Stimulated activated CD4-positive, alpha-beta T cell treated with anti-CD3 and anti-CD28 coated beads, Interleukin-2, amount 100 ng/mL, for 24 hours (primary cell): ENCODE measurements at regions not wholly inside any gene's neighbourhood (a gene's known extent, or its start where the extent isn't known, plus 50 kb on each side); places are given as distances from the start of the nearest gene placed in this dataset.

Experiments
- DNase-seq, 2 donors: peaks; one replicate each; pipeline ENCODE4 v3.0.0-alpha.2; 2020

DNA sequence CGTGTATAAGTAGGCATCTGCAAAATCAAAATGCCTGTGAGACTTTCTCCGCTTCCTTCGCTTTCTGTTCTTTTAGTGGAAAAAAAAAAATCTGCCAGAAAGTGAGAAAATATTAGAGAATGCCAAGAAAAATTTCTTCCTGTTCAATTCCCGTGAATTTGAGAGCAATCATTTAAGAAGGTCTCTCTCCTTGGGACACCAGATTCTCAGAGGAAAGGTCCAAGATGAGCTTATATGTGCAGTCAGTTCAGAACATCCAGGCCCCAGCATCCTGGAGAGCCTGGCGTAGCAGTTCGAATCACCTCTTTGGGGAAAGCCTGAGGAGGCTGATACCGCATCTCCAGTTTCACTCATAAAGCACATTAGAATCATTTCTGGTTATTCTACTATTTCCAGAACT is 912.8 kb downstream of the GALC start:
- no peak for DNase-seq

DNA sequence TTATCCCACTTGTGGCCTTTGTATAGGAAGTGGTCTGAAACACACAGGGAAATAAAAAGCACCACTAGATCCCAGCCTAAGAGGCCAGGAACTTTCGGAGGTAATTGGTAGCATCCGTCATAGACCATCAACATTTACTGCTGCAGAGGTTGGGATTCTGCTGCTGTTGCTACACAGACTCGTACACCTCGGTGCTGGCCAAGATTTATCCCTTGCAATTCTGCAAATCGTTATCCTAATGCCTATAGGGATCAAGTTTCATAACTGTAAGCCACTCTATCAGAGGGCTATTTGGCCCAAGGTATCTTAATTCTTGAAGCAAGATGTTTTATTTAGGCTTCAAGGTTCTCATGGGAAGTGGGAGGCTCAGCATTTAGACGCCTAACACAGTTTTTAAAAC is 913.6 kb downstream of the GALC start:
- DNase-seq = no peak

DNA sequence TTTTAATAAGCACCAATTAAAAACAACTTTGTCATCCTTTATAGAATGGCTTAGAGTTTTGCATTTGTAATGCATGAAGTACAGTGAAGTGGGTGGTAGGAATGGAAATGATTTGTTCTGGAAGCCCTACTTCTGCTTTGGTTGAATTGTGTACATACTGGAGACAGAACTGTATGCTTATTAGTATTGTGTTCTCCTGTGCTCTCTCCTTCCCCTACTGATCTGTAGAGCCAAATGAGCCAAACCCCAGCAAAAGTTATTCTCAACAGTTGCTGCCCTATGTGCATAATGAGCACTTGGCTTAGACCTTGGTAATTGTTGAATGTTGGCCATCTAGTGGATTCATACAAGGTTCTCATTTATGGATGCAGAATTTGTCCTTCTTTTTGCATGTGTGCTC is 916.1 kb downstream of the GALC start:
- DNase-seq = no peak

DNA sequence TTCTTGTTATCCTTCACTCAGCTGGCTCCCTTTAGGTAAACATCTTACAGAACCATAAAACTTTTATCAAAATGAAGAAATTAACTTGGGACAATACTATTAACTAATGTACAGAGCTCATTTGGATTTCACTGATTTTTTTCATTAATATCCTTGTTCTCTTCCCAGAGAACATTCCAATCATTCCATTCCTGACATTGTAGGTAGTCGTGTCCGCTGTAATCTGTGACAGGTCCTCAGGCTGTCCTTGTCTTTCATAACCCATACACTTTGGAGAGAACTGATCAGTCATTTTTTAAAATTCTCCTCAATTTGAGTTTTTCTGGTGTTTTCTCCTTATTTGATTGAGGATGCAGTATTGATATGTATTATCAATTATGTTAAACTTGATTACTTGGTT is 916.8 kb downstream of the GALC start:
- no peak for DNase-seq

DNA sequence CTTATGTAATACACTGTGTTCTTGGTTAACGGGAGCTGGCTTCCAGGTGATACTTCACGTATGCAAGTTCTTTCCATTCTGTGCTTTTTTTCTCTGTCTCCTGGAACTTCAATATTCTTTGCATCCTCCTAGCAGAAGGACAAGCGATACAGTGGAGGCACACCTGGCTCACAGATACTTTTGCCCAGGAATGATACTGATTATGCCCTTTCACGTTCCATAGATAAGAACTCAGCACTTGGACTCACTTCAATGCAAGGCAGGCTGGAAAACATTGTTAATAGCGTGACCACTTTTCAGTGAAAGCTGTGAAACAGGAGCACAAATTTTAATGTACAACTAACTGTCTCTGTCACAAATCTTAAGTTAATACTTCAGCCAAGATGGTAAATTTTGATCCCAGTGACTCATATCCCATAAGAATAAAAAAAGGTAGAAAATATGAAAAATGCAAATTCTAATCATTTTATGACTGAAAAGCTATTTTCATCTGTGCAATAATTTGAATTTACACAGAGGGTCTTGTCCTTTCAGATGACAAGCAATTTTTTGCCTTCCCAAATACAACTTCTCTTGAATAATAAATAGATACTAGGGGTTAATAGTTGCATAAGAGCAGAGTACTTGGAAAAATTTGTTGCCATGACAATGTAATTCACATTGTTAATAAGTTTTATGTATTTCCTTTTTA is 919.0 kb downstream of the GALC start:
- no peak for DNase-seq

DNA sequence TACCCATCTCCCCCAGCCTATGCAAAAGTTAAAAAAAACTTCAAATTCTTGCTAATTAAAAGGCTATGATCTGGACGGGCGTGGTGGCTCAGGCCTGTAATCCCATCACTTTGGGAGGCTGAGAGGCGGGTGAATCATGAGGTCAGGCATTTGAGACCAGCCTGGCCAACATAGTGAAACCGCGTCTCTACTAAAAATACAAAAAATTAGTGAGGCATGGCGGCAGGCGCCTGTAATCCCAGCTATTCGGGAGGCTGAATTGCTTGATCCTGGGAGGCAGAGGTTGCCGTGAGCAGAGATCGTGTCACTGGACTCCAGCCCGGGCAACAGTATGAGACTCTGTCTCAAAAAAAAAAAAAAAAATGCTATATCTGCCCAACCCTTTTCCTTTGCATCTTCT is 925.4 kb downstream of the GALC start:
- DNase-seq = no peak

DNA sequence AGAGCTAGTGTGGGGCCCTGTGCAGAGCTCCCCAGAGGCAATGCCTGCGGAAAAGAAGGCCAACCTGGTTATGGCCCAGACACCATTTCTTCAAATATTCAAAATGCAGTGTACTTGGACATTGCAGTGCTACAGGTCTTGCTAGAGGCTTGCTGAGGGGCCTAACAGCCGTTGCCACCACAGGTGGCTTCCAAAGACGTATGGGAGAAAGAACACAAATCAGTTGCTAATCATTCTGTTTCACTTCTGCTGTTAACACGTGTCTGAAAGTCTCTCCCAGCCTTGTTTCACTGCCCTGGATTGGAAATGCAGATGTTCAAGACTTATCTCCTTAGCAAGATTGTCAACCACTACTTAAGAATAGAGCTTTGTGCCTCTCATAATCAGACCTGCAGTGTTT is 925.9 kb downstream of the GALC start:
- DNase-seq = no peak

DNA sequence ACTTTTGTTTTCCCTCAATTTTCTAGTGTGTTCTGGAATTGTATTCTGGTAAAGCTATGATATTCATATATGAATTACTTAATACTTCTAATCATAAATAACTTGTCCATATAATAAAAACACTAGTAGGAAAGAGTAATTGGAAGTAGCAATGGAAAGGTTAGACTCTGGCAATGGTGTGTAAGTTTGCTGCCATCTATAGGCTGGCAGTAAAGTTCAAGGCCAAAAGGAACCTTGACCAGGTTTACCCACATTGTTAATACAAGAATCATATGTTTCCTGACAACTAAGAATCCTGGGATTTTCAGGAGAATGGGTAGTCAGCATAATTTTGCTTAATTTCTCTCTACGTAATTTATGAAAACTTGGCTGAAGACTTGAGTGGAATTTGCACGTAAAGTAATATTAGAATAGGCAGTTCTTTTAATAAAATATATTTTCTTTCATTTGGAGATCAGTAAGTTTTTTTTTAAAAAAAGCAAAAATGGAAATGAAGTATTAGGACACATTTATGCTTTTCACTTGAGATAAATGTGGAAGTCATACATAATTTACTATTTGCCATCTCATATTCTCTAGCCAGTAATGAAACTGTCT is 926.7 kb downstream of the GALC start:
- DNase-seq = no peak

DNA sequence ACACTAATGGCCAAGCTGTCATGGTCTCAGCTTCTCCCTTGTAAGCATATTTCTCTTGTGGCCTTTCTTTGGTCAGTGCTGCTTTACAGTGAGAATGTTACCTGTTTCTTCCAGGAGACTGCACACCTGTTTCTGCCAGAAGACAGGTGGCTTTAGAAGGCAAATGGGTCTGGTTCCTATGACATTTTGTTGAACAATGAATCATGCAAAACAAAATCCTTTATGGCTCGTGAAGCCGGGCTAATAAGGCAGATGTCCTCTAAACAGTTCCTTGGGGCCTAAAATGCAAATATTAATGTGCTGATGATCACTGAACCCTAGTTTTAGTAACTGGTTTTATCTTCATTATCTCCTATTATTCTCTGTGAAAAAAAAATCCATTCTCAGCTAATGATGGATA is 927.6 kb downstream of the GALC start:
- DNase-seq = no peak

DNA sequence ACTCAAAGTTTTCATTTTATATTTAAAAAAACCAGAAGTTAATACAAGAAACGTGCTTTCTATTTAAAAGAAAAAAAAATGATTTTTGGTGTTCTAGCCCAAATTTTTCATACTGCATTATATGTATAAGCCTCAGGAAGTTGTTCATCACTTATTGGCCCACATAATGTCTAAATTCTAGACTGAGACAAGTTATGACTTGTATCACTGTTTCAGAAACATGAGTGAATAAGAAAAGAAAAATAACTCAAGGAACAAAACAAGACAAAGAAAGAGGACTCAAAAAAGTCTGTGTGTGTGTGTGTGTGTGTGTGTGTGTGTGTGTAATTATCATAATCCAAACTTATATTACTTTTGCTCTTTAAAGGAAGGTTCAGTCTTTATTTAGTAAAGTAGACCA is 929.8 kb downstream of the GALC start:
- no peak for DNase-seq

DNA sequence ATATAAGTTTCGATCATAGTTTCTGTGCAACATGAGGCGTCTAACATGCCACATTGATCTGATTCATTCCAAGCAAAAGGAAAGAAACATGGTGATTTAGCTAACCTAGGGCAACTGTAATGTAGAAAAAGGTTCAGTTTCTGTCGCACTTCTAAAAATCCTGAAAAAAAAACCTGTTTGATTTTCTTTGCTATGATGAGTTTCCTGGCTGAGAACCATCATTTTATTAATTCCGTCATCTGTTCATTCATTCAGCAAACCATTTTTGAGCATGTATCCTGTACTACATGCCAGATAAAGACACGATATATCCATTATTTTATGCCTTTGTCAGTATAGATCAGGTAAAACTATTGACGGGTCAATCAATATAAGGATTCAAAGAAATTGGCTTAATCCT is 932.6 kb downstream of the GALC start:
- no peak for DNase-seq

DNA sequence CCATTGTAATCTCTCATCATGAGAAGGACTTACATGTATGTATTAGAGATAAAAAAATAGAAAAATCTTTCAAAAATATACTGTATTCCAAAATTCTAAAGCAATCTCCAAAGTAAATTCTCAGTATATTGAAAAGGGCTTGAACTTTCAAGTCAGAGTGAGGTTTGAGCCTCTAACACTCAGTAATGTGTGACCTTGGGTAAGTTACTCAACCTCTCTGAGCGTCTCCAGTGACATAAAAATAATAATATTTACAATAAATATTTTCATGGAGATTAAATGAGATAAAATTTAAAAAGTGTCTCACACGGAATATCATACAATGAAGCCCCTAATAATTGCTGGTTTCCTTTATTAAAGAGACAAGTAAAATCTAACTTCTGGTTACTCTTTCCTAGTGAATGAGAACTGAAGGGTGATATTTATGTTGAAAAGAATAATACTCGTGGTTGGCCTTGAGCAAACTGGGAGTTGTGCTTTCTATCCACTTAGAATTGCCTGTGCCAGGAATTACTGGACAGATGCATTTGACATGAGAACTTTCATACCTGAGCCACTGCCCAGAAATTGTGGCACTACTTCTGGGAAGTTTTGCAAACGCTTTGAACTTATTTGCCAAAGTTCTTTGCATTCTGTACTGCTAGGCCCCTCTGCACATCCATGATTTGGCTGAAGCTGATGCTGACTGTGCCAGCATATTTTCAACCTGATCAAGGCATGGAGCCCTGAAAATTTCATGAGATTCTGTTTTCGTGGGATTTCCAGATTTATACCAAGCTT is 933.7 kb downstream of the GALC start:
- no peak for DNase-seq

DNA sequence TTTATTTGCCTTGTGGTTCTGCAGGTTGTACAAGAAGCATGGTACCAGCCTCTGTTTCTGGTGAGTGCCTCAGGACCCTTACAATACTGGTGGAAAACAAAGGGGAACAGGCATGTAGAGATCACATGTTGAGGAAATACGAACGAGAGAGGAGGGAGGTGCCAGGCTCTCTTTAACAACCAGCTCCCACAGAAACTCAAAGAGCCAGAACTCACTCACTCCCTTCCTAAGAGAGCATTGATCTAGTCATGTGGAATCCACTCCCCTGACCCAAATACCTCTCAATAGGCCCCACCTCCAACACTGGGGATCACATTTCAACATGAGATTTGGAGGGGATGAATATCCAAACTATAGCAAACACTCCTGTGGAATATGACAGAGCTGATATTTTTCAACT is 938.0 kb downstream of the GALC start:
- DNase-seq = no peak

DNA sequence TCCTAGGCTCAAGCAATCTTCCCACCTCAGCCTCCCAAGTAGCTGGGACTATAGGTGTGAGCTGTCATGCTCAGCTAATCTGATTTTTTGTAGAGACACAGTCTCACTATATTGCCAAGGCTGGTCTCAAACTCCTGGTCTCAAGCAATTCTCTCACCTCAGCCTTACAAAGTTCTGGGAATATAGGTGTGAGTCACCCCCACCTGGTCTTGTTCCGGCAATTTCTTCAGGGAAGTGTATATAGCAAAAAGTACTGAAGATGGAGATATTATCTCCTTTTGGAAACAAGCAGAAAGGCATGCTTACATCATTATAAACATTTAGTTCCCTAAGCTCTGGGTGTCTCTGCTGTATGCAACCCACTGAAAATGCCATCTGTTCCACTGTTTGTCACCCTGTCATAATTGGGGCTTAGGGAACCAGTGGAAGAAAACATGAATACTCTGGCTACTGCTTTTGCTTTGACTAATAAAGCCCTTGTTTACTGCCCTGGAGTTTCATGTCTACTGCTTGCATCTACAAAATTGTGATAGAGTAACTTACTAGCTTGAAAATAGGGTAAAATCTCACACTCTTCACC is 940.2 kb downstream of the GALC start:
- no peak for DNase-seq

DNA sequence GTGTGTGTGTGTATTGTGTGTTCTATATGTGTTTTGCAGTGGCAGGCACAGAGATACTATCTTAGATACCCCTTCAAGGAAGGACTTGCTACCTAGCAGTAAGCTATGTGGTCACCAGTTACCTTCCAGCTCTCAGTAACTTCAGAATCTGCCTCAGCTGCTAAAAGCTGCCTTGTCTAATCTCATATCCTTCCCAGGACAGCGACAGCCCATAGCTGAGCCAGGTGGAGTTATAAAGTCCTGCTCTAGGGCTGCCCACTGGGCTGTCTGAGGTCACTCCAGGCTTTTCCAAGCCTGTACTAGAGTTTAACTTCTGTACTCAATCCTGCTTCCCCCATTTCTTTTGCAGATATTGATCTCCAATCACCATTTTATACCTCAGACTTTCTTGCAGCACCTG is 942.6 kb downstream of the GALC start:
- no peak for DNase-seq

DNA sequence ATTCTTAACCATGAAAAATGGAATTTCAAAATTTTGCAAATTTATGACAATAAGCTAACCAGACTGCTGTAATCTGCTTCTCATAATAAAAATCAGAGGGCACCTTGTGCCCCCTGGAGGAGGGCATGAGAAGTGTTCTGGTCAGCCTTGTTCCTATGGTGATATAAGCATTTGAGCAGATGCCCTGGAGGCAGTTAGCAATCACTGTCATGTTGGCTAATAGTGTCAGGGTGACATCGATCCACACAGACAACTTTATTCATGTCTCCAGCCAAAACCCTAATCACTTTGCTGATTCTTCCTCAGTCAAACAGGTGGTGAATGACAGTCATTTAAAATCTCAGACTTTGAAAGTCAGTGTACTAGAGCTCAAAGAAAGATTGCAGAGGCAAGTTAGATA is 943.0 kb downstream of the GALC start:
- DNase-seq = peak in 1 of 2 donors; percentile 0

DNA sequence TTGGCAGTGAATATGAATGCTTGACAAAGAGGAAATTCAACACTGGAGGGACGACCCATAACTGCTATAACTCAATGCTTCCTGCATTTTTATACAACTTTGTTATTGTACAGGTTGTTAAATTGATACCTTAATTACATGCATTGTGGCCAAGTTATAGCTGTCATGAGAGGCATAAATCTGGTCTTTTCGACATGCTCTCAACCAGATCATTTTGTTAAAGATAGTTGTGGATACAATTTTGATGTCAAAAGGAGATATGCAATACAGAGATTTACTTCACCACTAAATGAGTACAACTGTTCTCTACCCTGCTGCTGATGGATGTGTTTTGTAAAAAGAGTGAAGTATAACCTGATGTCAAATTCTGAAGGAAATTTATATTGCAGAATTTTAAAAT is 946.0 kb downstream of the GALC start:
- DNase-seq = no peak

DNA sequence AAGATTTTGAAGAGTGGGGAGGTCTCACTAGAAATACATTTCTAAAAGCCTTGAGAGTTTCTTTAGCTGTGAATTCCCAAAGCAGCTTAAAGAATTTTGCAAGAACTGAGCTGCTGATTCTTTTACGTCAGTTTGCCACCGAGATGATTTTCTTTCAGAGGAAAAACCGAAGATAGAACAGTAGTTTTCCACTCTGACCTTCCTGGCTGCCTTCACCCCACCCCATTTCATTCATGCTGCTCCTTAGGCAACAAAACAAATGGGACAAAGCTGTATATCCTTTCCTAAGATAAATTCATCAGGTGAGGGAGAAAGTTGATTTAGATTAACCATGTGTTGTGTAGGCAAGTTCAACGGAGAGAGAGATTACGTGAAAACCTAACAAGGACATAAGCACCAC is 947.0 kb downstream of the GALC start:
- no peak for DNase-seq

DNA sequence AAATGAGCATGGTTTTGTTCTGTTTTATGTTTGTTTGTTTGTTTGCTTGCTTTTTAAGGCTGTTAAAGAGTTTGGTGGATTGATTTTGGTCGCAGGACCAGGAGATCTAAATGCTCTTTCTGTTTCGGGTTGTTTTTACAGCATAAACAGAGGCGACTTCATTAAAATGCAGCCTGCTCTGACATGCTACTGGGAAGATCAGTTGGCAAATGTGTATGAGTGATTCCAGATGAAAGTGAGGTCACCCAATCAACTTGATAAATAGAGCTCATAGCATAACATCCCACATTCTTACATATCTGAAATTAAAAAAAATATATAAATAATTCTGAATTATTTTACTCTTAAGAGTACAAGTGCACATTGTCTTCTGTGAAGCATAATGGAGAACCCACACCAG is 947.7 kb downstream of the GALC start:
- DNase-seq = no peak

DNA sequence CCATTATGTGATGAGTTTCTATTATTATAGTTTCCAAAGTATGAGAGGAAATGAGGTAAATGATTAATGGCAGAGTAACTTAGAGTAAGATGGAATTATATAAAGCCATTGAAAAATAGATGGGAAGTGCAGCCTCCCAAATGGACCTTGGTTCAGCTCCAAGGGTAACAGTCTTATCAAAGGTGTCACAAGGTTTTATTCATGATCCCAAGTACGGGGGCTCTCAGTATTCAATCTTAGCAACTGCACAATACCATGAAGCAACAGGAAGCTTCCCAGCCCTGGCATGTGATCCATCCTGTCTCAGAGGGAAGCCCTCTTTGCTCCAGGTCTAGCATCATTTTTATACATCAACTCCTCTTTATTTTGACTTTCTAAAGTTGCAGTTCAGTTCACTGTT is 948.2 kb downstream of the GALC start:
- DNase-seq = no peak

DNA sequence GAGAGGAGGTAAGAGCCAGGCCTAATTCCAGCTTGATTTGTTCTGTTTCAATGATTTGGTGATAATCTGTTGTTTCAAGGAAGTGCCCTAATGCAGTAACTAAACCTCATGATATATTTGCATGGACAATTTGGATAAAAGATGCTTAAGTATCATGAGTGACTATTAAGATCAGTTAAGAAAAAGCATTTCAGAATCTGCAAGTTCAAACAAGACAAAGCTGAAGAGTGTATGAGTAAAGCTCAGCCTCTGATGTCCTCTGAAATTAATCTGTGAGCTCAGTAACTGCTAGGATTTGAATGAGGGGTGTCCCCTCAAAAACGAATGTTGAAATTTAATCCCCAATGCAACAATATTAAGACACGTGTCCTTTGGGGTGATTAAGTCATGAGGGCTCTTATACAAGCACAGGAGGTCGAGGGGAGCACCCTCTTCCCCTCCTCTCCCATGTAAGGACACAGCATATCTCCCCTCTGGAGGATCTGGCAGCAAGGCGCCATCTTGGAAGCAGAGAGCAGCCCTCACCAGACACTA is 949.2 kb downstream of the GALC start:
- DNase-seq = no peak

DNA sequence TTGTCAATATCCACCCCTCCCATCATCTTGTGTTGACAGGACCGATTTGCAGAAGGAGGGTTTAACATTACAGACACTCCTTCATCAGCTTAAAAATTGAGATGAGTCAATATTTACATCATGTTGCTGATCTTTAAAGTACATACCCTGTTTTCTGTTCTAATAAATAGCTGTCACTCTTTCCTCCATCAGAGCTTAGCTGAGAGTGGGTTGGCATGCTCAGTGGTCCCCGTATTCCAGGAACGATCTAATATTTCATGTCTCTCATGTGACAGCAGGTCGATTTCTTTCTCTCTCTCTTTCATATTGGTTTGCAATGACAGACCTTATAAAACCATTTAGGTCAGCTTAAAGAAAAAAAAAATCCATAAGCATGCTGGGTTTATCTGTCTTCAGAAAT is 950.6 kb downstream of the GALC start:
- DNase-seq = no peak

DNA sequence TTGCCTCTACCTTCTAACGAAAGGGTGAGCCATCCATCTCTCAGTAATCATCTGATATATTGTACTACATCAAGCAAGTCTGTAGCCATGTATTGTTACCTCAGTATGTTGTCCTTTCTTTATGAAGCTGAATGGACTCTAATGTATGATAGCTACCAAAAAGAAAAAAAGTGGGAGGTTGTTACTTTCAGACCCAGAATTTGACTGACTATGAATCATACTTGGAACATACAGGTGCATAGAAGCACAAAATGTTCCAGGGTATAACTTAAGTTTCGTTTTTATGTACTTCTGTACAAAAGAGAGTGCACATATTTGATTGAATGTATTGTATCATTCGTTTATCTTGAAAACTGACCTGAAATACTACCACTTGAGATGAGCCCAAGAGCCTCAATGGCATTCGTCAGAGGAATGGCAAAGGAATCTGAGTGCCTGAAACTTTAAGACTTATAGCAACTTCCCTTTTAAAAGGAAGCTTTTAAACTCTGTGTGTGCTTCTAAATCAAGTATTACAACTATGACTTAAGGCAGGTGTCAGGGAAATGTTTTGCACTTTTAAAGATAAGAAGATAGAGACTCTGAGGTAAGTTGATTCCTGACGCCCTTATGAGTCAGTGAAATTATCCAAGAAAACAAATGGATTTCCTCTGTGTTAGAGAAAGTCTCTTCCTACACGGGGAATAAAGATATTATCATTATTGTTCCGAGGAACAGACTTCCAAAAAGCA is 951.5 kb downstream of the GALC start:
- DNase-seq = no peak
